GM19238 (cell line): ENCODE measurements at regions not wholly inside any gene's neighbourhood (a gene's known extent, or its start where the extent isn't known, plus 50 kb on each side); places are given as distances from the start of the nearest gene placed in this dataset.

ENCODE experiments used
- DNase-seq: peaks from one replicate; pipeline ENCODE4 v3.0.0; 2011; ENCODE audit warnings: low spot score; ENCODE audit not compliant: insufficient read length

- DNase-seq, result no peak
Measured at GRCh38 chr1:229027622-229028182, 243.2 kb upstream of the RAB4A start.

DNA sequence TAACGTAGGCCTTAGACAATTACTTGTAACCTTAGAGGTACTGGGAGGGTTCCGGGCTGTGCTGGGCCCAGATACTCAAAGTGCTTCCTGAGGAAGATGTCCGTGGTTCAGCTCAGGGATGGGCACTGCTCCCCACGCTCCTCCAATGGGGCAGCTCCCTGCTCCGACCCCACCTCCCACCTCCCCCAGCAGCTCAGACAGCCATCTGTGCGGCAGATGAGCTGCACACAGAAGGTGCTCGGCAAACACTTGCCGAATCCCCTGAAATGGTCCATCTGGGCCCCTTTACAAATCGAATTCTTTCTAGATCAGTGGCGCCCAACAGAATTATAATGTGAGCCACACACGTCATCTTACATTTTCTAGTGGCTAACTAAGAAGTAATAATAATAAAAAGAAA, 242.4 kb upstream of the RAB4A start:
- DNase-seq, result no peak

DNA sequence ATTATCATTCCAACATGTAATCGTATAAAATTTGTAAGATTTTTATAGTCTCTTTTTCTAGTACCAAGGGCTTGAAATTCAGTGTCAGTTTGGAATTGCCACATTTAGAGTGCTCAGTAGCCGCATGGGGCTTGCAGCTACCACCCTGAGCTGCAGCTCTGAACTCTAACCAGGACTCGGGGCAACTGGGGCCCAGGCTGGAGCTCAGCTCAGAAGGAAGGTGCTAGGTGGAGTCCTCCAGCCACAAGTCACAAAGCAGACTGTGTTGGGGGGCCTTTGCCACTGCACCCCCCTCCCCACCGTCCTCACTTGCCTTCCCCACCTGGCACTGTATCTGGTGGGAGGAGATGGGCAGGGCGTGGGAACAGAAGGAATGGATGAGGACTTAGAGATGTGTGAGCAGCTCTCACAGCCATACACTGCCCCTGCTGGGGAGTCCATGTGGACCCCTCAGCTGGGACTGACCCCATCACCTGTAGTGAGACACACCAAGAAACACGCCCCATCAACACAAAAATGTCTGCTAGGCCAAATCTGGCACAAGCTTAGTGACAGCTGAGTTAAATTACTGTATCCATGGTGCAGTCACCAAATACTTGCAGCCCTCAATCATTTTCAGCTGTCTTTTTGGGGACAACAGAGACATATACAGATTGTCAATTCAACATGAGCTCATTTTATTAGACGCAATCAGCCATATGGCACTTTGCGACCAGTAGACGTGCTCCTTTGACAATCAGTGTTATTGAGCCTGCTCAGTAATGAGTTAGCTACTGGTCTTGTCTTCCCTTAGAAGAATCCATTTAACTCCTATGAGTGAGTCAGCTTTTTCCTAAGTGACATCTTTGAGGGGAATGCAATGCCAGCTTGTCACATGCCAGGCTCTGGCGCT, 241.7 kb upstream of the RAB4A start:
- no peak for DNase-seq

DNA sequence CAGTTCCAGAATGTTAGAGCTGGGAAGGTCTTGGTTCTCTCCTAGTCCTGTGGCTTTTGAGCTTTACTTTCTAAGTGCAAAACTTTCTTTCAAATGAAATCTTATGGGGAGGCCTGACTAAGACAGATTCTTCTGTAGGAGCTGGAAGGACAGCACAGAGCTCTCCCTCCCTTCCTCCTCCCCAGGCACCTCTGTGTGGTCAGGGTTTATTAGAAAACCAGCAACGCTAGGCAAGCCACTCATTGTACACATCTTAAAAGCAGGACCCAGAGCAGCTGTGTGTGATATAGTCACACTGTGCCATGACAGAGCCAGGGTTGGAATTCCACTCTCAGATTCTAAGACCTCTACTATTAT, 241.1 kb upstream of the RAB4A start:
- no peak for DNase-seq

DNA sequence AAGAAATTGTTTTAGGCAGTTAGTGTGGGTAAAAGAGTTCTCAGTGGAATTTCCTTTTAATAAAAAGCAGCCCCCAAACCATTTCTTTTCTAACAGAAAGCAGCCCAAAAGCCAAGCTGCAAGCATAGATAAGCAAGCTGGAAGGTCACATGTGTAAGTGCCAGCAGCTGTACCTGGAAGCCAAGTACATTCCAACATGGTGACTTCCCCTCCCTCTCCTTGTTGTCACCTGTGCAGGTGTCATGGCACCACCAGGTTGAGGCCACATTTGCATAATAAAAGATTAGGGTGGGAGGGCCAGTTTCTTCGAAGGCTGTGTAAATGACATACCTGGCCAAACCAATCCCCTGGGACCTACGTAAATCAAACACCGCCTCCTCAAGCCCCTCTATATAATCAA, 240.3 kb upstream of the RAB4A start:
- DNase-seq, result no peak

DNA sequence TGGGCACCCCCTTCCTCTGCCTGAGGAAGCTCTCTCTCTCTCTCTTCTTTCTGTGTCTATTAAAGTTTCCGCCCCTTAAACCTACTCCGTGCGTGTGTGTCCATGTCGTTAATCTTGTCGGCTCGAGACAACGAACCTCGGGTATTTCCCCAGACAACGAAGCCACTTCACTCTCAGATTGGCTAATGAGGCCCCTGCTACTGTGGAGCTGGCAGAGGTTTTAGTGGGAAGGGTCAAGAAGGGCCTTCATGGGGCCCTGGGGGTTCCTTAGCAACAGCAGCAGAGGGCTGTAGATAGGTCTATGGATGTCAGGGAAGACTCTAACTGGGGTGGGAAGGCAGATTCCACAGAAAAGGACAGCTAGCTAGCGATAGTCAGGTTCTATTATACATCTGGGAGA, 239.8 kb upstream of the RAB4A start:
- DNase-seq, result no peak

DNA sequence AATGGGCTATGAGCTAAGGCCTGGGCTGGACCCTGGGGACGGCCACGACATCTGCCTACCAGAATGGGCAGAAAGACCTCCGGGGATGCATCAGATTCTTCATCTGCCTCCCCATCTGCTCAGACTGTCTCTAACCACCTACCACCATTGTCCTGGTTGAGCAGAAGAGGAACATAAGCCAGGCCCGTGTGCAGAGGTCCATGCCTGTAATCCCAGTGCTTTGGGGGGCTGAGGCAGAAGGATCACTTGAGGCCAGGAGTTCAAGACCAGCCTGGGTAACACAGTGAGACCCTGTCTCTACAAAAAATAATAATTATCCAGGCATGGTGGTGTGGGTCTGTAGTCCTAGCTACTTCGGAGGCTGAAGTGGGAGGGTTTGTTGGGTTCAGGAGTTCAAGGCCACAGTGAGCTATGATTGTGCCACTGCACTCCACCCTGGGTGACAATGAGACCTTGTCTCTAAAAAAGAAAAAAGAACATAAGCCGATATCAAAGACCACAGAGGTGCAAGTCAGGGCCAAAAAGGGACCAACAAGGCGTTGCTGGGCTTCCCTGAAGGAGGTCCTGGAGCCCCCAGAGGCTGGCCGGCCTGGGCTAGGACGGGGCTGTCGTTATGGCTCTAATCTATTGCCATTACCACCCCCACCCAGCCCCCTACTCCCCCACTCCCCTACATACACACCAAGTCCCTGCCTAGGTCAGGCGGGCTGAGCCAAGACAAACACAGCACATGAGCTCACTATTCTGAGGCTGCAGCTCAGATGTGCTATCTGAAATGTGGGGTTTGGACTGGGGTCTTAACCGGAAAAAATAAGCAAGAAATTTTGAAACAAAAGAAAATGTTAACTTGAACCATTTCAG, 239.2 kb upstream of the RAB4A start:
- no peak for DNase-seq

DNA sequence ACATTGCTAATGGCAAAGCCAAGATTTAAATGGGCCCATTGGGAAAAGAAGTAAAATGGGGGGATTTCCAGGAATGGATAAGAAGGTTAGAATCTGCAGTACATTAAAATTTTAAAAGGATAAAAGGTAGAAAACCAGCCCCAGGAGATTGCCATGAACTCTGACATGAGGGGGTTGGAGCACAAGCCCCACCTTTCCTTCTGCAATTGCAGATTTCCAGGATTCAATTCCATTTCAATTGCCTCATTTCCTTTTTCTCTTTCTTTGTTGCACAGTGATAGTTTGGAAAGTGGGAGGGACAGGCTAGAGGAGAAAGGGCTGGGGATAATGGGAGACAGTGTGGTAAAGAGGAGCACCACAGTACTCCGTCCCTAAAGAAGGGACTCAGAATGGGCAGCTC, 238.5 kb upstream of the RAB4A start:
- no peak for DNase-seq

- no peak for DNase-seq
Measured at GRCh38 chr1:229033480-229033879, 237.4 kb upstream of the RAB4A start.

- no peak for DNase-seq
Measured at GRCh38 chr1:229034342-229034741, 236.6 kb upstream of the RAB4A start.

GRCh38 chr1:229035054-229035747, 235.7 kb upstream of the RAB4A start:
- DNase-seq, result no peak

- DNase-seq, result no peak
Measured at GRCh38 chr1:229035748-229036082, 235.2 kb upstream of the RAB4A start.

GRCh38 chr1:229037806-229038405, 233.0 kb upstream of the RAB4A start:
- DNase-seq, result no peak

- DNase-seq, result no peak
Measured at GRCh38 chr1:229040630-229041358, 230.1 kb upstream of the RAB4A start.

- DNase-seq, result no peak
Measured at GRCh38 chr1:229041946-229042345, 229.0 kb upstream of the RAB4A start.

- no peak for DNase-seq
Measured at GRCh38 chr1:229042482-229042881, 228.4 kb upstream of the RAB4A start.

DNA sequence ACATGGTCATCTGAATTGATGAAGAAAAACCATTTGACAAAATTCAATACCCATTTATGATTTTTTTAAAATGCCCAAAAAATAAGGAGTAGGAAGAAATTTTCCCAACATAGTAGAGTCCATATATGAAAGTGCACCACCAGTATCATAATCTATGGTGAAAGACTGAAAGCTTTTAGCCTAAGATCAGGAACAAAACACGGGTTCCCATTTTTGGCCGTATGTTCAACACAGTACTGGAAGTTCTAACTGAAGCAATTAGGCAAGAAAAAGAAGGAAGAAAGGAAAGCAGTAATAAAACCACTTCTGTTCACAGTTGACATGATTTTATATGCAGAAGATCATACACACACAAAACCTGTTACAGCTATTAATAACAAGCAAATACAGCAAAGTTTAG, 227.8 kb upstream of the RAB4A start:
- no peak for DNase-seq

DNA sequence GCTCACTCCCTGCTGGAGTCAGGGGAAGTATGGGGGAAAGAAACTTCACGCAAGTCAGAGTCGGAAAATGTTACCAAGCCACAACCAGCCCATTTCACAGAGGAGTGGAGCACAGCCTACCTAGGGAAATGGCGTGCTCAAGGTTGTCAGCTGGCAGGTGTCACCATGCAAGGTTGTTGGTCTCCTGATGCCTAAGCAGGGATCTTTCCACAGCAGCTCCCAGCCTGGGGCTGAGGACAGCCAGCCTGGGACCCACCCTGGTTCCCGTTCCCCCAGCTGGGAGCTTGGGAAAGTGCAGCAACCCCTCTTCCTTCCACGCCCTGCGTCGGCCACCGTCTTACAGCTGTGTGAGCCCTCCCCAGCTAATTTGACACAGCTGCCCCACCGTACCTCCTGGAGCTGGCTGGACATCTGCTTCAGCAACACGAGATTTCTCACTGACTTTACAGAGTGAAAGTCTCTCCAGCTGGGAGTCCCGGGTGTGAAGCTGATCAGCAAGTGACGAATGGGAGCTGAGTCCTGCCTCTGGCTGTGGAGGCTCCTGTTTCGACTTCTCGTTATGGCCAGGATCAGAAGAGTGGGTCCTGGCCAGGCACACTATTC, 224.6 kb upstream of the RAB4A start:
- DNase-seq, result no peak

DNA sequence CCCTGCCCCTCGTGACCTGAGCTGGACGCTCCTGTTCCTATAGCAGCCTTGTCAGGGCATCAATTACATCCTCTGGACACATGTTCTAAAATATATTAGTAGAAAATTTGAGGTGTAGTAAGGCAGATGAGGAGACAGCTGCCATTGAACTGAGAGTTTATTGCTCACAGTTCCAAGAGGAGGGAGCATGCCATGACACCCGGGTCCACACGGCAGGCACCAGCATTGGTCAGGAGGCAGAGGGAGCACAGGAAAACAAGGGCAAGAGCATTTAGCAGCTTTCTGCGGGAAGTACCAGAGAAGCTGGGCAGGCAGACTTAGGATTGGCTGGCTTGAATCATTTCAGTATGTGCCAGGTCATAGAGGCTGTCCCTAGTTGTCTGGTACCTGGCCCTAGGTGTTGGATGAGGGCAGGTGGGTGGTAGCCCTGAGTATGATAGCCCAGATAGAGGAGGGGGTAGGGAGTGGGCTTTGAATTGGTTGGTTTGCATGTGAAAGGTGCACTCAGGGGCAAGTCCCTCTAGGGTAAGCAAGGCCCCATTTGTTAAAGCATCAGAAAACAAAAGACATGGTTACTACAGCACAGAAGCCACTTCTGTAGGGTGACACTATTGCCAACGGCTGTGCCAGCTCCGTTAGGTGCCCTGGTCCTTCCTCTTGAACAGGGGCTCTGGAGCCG, 223.6 kb upstream of the RAB4A start:
- no peak for DNase-seq
